Sigmoid colon (tissue), 4 donors: ENCODE measurements at regions not wholly inside any gene's neighbourhood (a gene's known extent, or its start where the extent isn't known, plus 50 kb on each side); places are given as distances from the start of the nearest gene placed in this dataset.

Experiments
- EP300 ChIP-seq, 4 donors: sonication (generic); formaldehyde crosslinking; IDR thresholded peaks; one replicate each; pipeline ENCODE4 v1.6.1; 2017; ENCODE audit warnings: antibody characterized with exemption in 4 of 4
- POLR2A ChIP-seq, 2 donors: fragments of 450-650 bp; IDR thresholded peaks; one replicate each; pipeline ENCODE4 v1.6.1; 2016; ENCODE audit warnings: antibody characterized with exemption in 2 of 2, mild to moderate bottlenecking in 2 of 2, moderate library complexity in 2 of 2
- TF ChIP-seq, protein P1 (sequence below), 4 experiments: fragments of 450-650 bp in 3 of 4; fragments of 200-600 bp in 1 of 4; IDR thresholded peaks; one replicate each; pipeline ENCODE4 v1.5.1; 2016 to 2019; ENCODE audit warnings: antibody characterized with exemption in 4 of 4, mild to moderate bottlenecking in 3 of 4, moderate library complexity in 2 of 4

DNA sequence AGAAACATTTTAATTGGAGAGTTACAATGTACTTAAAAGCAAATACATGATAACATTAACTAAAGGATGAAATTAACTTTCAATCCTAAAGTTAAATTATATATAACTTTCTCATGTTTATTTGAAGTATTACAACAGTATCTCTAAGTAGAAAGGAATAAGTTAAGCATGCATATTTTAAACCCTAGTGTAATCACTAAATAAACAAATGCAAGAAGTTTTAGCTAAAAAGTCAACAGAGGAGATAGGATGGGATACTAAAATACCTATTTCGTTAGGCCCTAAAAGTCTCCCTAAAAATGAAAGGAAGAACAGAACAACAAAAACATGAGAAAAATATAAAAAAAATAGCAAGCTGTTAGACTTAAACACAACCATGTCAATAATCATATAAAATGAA, 361.3 kb upstream of the THBS1 start:
- TF ChIP-seq, protein P1, sequence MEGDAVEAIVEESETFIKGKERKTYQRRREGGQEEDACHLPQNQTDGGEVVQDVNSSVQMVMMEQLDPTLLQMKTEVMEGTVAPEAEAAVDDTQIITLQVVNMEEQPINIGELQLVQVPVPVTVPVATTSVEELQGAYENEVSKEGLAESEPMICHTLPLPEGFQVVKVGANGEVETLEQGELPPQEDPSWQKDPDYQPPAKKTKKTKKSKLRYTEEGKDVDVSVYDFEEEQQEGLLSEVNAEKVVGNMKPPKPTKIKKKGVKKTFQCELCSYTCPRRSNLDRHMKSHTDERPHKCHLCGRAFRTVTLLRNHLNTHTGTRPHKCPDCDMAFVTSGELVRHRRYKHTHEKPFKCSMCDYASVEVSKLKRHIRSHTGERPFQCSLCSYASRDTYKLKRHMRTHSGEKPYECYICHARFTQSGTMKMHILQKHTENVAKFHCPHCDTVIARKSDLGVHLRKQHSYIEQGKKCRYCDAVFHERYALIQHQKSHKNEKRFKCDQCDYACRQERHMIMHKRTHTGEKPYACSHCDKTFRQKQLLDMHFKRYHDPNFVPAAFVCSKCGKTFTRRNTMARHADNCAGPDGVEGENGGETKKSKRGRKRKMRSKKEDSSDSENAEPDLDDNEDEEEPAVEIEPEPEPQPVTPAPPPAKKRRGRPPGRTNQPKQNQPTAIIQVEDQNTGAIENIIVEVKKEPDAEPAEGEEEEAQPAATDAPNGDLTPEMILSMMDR (IDR thresholded peaks at IDR 0.05) = no peak
- TF ChIP-seq EP300 (IDR thresholded peaks at IDR 0.05) (no peak), POLR2A (IDR thresholded peaks at IDR 0.05) (no peak)
